ENCODE measurements at regions not wholly inside any gene's neighbourhood (a gene's known extent, or its start where the extent isn't known, plus 50 kb on each side); places are given as distances from the start of the nearest gene placed in this dataset.

DNA sequence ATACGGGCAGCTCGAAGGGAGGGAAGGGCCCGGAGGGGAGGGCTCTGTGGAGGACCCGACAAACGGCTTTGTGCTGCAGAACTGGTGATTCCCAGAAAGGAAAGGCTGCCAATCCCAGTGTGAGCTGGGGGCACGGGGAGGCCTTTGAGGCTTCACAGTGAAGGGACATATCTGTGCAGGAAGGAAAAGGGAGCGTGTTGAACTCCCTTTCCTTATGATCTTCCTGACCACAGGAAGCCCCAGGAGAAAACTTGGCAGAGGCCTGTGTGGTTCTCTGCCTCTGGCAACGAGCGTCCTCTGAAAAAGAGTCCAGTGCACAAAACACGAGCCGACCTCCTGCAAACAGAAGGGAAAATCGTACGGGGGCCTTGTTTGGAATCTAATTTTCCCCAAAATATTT is 683.5 kb upstream of the SALL3 start:
- Histone ChIP-seq H3K9ac (ENCODE audit: low read length) (no peak overlapping the region), H3K4me1 (ENCODE audit: control insufficient read depth, insufficient read depth, low read length) (no peaks in the 10 kb centered on the region), H3K4me3 (ENCODE audit: low read length) (no peak overlapping the region), H3K9me3 (ENCODE audit: control insufficient read depth, low read length) (peaks cover 4% of the 10 kb centered on the region), H3K27me3 (replicated peaks; ENCODE audit: control insufficient read depth, insufficient read depth, low read length) (no peaks in the 10 kb centered on the region), H3K36me3 (ENCODE audit: control insufficient read depth, insufficient read depth, low read length, severe bottlenecking) (no peaks in the 10 kb centered on the region)
- DNase-seq (ENCODE audit: low read depth): no peak

GRCh38 chr18:78297048-78297447 is 682.6 kb upstream of the SALL3 start:
- Histone ChIP-seq H3K4me3 (ENCODE audit: low read length) (no peak overlapping the region), H3K36me3 (ENCODE audit: control insufficient read depth, insufficient read depth, low read length, severe bottlenecking) (no peaks in the 10 kb centered on the region), H3K4me1 (ENCODE audit: control insufficient read depth, insufficient read depth, low read length) (no peaks in the 10 kb centered on the region), H3K9me3 (ENCODE audit: control insufficient read depth, low read length) (peaks cover 4% of the 10 kb centered on the region), H3K9ac (ENCODE audit: low read length) (no peak overlapping the region), H3K27me3 (replicated peaks; ENCODE audit: control insufficient read depth, insufficient read depth, low read length) (no peaks in the 10 kb centered on the region)
- no peak for DNase-seq (ENCODE audit: low read depth)

- Histone ChIP-seq H3K27me3 (replicated peaks; ENCODE audit: control insufficient read depth, insufficient read depth, low read length) (peaks cover 2% of the 10 kb centered on the region), H3K4me1 (ENCODE audit: control insufficient read depth, insufficient read depth, low read length) (no peaks in the 10 kb centered on the region), H3K9me3 (ENCODE audit: control insufficient read depth, low read length) (no peaks in the 10 kb centered on the region), H3K4me3 (ENCODE audit: low read length) (no peak overlapping the region), H3K9ac (ENCODE audit: low read length) (no peak overlapping the region), H3K36me3 (ENCODE audit: control insufficient read depth, insufficient read depth, low read length, severe bottlenecking) (no peaks in the 10 kb centered on the region)
- no peak for DNase-seq (ENCODE audit: low read depth)
Measured at GRCh38 chr18:78303519-78304191, 676.0 kb upstream of the SALL3 start.

- Histone ChIP-seq H3K27me3 (replicated peaks; ENCODE audit: control insufficient read depth, insufficient read depth, low read length) (peaks cover 2% of the 10 kb centered on the region), H3K4me3 (ENCODE audit: low read length) (no peak overlapping the region), H3K4me1 (ENCODE audit: control insufficient read depth, insufficient read depth, low read length) (no peaks in the 10 kb centered on the region), H3K36me3 (ENCODE audit: control insufficient read depth, insufficient read depth, low read length, severe bottlenecking) (no peaks in the 10 kb centered on the region), H3K9ac (ENCODE audit: low read length) (no peak overlapping the region), H3K9me3 (ENCODE audit: control insufficient read depth, low read length) (no peaks in the 10 kb centered on the region)
- DNase-seq (ENCODE audit: low read depth): no peak
Measured at GRCh38 chr18:78304192-78305164, 675.1 kb upstream of the SALL3 start.

- Histone ChIP-seq H3K4me1 (ENCODE audit: control insufficient read depth, insufficient read depth, low read length) (no peaks in the 10 kb centered on the region), H3K4me3 (ENCODE audit: low read length) (no peak overlapping the region), H3K27me3 (replicated peaks; ENCODE audit: control insufficient read depth, insufficient read depth, low read length) (peaks cover 2% of the 10 kb centered on the region), H3K9ac (ENCODE audit: low read length) (no peak overlapping the region), H3K36me3 (ENCODE audit: control insufficient read depth, insufficient read depth, low read length, severe bottlenecking) (no peaks in the 10 kb centered on the region), H3K9me3 (ENCODE audit: control insufficient read depth, low read length) (no peaks in the 10 kb centered on the region)
- DNase-seq (ENCODE audit: low read depth): no peak
Measured at GRCh38 chr18:78305789-78306188, 673.8 kb upstream of the SALL3 start.

DNA sequence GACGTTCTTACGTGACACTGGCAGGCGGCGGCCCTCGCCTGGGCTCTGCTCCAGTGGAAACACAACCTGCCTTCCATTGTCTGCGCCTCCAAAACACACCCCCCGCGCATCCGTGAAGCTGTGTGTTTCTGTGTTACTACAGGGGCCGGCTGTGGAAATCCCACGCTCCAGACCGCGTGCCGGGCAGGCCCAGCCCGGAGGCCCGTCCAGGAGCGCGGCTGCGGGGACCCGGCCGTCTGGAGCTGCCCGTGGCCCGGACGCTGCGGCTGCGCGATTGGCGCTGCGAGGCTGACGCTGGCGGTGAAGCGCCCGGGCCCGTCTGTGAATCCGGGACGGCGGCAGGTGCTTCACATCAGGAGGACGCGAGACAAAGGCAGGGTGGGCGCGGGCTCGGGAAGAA is 670.3 kb upstream of the SALL3 start:
- peaks cover 2% of the 10 kb centered on the region for H3K27me3 ChIP-seq (replicated peaks; ENCODE audit: control insufficient read depth, insufficient read depth, low read length)
- no peaks in the 10 kb centered on the region for H3K9me3 ChIP-seq (ENCODE audit: control insufficient read depth, low read length)
- H3K9ac ChIP-seq (ENCODE audit: low read length): no peak overlapping the region
- H3K36me3 ChIP-seq (ENCODE audit: control insufficient read depth, insufficient read depth, low read length, severe bottlenecking): no peaks in the 10 kb centered on the region
- H3K4me1 ChIP-seq (ENCODE audit: control insufficient read depth, insufficient read depth, low read length): no peaks in the 10 kb centered on the region
- no peak for DNase-seq (ENCODE audit: low read depth)
- no peak overlapping the region for H3K4me3 ChIP-seq (ENCODE audit: low read length)

DNA sequence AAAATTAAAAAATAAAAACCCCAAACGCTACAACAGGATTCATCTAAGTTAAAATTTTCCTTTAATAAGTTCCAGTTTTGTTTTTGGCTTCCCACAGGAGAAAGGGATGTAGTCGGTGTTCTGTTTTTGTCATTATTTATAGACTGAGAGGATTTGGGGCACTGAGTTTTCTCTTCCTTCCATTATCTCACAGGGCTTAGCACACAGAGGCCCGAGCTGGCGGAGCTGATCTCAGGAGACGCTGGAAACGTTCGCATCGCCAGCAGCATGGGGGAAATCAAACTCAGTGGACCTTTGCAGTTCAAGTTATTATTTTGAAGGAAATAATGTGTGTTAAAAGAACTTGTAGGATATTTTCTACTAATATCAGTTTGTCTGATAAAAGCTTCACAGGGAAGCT is 669.7 kb upstream of the SALL3 start:
- no peaks in the 10 kb centered on the region for H3K9me3 ChIP-seq (ENCODE audit: control insufficient read depth, low read length)
- peaks cover 1% of the 10 kb centered on the region for H3K27me3 ChIP-seq (replicated peaks; ENCODE audit: control insufficient read depth, insufficient read depth, low read length)
- DNase-seq (ENCODE audit: low read depth): no peak
- no peak overlapping the region for H3K9ac ChIP-seq (ENCODE audit: low read length)
- H3K4me3 ChIP-seq (ENCODE audit: low read length): no peak overlapping the region
- no peaks in the 10 kb centered on the region for H3K36me3 ChIP-seq (ENCODE audit: control insufficient read depth, insufficient read depth, low read length, severe bottlenecking)
- no peaks in the 10 kb centered on the region for H3K4me1 ChIP-seq (ENCODE audit: control insufficient read depth, insufficient read depth, low read length)

DNA sequence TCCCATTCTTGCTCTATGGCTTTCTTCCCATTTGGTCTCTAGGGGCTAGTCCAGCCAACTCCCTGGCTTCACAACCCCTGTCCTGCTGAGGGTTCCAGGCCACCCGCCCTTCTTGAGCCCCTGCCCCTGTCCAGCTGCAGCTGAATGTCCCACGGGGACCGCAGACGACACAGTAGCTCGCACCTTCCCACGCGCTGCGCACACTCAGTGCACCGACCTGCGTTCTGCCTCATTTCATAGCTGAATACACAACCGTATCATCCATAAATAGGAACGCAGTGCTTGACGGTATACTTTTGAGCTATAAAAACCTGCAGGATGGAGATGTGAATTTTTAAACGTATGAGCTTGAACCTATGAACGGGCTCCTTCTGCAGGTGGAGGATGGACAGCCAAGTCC is 660.4 kb upstream of the SALL3 start:
- H3K27me3 ChIP-seq (replicated peaks; ENCODE audit: control insufficient read depth, insufficient read depth, low read length): no peaks in the 10 kb centered on the region
- no peaks in the 10 kb centered on the region for H3K9me3 ChIP-seq (ENCODE audit: control insufficient read depth, low read length)
- no peak overlapping the region for H3K9ac ChIP-seq (ENCODE audit: low read length)
- no peak overlapping the region for H3K4me3 ChIP-seq (ENCODE audit: low read length)
- no peaks in the 10 kb centered on the region for H3K36me3 ChIP-seq (ENCODE audit: control insufficient read depth, insufficient read depth, low read length, severe bottlenecking)
- no peaks in the 10 kb centered on the region for H3K4me1 ChIP-seq (ENCODE audit: control insufficient read depth, insufficient read depth, low read length)
- DNase-seq (ENCODE audit: low read depth): no peak

DNA sequence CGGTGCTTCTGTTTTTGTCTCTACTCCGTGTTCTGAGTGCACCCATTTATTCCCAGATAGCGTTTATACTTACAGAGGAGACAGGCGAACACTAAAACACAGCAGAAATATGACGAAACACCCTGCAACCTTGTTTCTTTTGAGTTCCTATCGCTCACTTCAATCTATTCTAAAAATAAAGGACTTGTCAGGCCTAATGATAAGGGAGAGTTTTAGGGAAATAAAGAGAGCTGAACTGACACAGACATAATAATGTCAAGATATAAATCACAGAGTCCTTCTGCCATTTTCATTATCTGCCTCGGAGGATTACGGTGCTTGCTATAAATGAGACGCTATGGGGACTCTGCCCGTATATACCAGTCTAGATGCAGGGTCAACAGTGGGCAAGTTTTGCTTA is 659.7 kb upstream of the SALL3 start:
- DNase-seq (ENCODE audit: low read depth): no peak
- no peaks in the 10 kb centered on the region for H3K9me3 ChIP-seq (ENCODE audit: control insufficient read depth, low read length)
- H3K27me3 ChIP-seq (replicated peaks; ENCODE audit: control insufficient read depth, insufficient read depth, low read length): no peaks in the 10 kb centered on the region
- H3K4me3 ChIP-seq (ENCODE audit: low read length): no peak overlapping the region
- no peaks in the 10 kb centered on the region for H3K4me1 ChIP-seq (ENCODE audit: control insufficient read depth, insufficient read depth, low read length)
- H3K36me3 ChIP-seq (ENCODE audit: control insufficient read depth, insufficient read depth, low read length, severe bottlenecking): no peaks in the 10 kb centered on the region
- no peak overlapping the region for H3K9ac ChIP-seq (ENCODE audit: low read length)

GRCh38 chr18:78321402-78321801 is 658.2 kb upstream of the SALL3 start:
- no peaks in the 10 kb centered on the region for H3K36me3 ChIP-seq (ENCODE audit: control insufficient read depth, insufficient read depth, low read length, severe bottlenecking)
- H3K9ac ChIP-seq (ENCODE audit: low read length): no peak overlapping the region
- DNase-seq (ENCODE audit: low read depth): no peak
- H3K4me1 ChIP-seq (ENCODE audit: control insufficient read depth, insufficient read depth, low read length): no peaks in the 10 kb centered on the region
- no peaks in the 10 kb centered on the region for H3K27me3 ChIP-seq (replicated peaks; ENCODE audit: control insufficient read depth, insufficient read depth, low read length)
- H3K4me3 ChIP-seq (ENCODE audit: low read length): no peak overlapping the region
- H3K9me3 ChIP-seq (ENCODE audit: control insufficient read depth, low read length): no peaks in the 10 kb centered on the region

DNA sequence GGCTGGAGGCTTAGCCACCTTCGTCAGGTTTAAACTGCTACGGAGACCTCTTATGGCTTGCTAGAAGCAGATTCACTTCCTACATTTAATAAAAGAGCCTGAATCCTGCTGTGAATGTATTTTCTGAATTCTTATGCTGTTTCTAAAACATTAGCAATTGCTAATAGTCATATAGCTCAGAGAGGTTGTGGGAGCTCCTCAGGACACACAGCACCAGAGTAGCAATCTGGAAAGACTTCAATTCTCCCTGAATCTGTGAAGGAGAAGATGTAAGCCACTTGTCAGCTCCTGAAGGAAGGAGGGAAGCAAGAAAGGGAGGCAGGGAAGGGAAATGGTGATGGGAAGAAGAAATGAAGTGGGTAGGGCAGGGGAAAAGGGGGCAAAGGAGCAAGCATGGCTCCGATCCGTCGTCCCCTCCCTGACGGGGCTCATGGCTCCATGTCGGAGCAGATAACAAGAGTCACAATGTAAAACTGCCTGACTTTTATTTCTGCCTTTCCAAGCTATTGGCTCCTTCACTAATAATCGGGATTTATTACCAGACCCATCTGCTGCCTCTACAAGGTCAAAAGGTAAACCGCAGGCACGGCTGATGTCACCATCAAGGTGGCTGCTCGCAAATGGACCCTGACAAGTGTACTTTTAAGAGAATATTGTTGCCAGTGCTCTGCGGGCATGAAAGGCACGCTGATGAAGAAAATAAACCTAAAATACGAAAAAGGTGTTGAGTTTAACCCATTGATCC is 656.0 kb upstream of the SALL3 start:
- no peaks in the 10 kb centered on the region for H3K9me3 ChIP-seq (ENCODE audit: control insufficient read depth, low read length)
- no peaks in the 10 kb centered on the region for H3K36me3 ChIP-seq (ENCODE audit: control insufficient read depth, insufficient read depth, low read length, severe bottlenecking)
- DNase-seq (ENCODE audit: low read depth): no peak
- H3K9ac ChIP-seq (ENCODE audit: low read length): no peak overlapping the region
- no peaks in the 10 kb centered on the region for H3K4me1 ChIP-seq (ENCODE audit: control insufficient read depth, insufficient read depth, low read length)
- no peaks in the 10 kb centered on the region for H3K27me3 ChIP-seq (replicated peaks; ENCODE audit: control insufficient read depth, insufficient read depth, low read length)
- no peak overlapping the region for H3K4me3 ChIP-seq (ENCODE audit: low read length)
